HEK293T (cell line): ENCODE measurements at regions not wholly inside any gene's neighbourhood (a gene's known extent, or its start where the extent isn't known, plus 50 kb on each side); places are given as distances from the start of the nearest gene placed in this dataset.

Source experiments
- CTCF ChIA-PET: fragments of 350-600 bp; formaldehyde crosslinking; extraction: SDS; loops from one replicate; lab custom pipeline; 2021; ENCODE audit warnings: antibody characterized with exemption, inconsistent platforms; lab: Yijun Ruan, JAX
- POLR2A ChIA-PET: fragments of 350-600 bp; formaldehyde crosslinking; extraction: SDS; loops from one replicate; lab custom pipeline; 2020; ENCODE audit warnings: antibody characterized with exemption, inconsistent platforms; lab: Yijun Ruan, JAX
- DNase-seq: peaks from one replicate; pipeline ENCODE4 v3.0.0; 2012; ENCODE audit warnings: mixed read lengths; ENCODE audit errors: extremely low spot score
- ARNT ChIP-seq: fragments of 450-650 bp; IDR thresholded peaks from 2 replicates; pipeline ENCODE4 v1.6.1; 2017; ENCODE audit warnings: mild to moderate bottlenecking
- BHLHE40 ChIP-seq: fragments of 450-650 bp; IDR thresholded peaks from 2 replicates; pipeline ENCODE4 v1.6.1; 2016; ENCODE audit warnings: mild to moderate bottlenecking, moderate library complexity, borderline replicate concordance
- CTBP1 ChIP-seq: fragments of 450-650 bp; IDR thresholded peaks from 2 replicates; pipeline ENCODE4 v1.6.1; 2016; ENCODE audit warnings: borderline replicate concordance
- ELF4 ChIP-seq: fragments of 450-650 bp; IDR thresholded peaks from 2 replicates; pipeline ENCODE4 v1.6.1; 2017; ENCODE audit warnings: antibody characterized with exemption
- FOXA1 ChIP-seq: fragments of 450-650 bp; IDR thresholded peaks from 2 replicates; pipeline ENCODE4 v1.6.1; 2016; ENCODE audit warnings: mild to moderate bottlenecking
- FOXK2 ChIP-seq: fragments of 450-650 bp; IDR thresholded peaks from 2 replicates; pipeline ENCODE4 v1.6.1; 2016; ENCODE audit warnings: mild to moderate bottlenecking
- FOXM1 ChIP-seq: fragments of 450-650 bp; IDR thresholded peaks from 2 replicates; pipeline ENCODE4 v1.6.1; 2017; ENCODE audit warnings: mild to moderate bottlenecking, borderline replicate concordance
- HDGF ChIP-seq: fragments of 450-650 bp; IDR thresholded peaks from 2 replicates; pipeline ENCODE4 v1.6.1; 2017; ENCODE audit warnings: antibody characterized with exemption, borderline replicate concordance
- L3MBTL2 ChIP-seq: fragments of 450-650 bp; conservative IDR thresholded peaks from 2 replicates; pipeline ENCODE4 v1.6.1; 2016; ENCODE audit warnings: mild to moderate bottlenecking
- LEF1 ChIP-seq: fragments of 450-650 bp; IDR thresholded peaks from 2 replicates; pipeline ENCODE4 v1.6.1; 2017; ENCODE audit warnings: mild to moderate bottlenecking, borderline replicate concordance
- NFRKB ChIP-seq: fragments of 450-650 bp; IDR thresholded peaks from 2 replicates; pipeline ENCODE4 v1.6.1; 2016; ENCODE audit warnings: mild to moderate bottlenecking, moderate library complexity
- PKNOX1 ChIP-seq: fragments of 450-650 bp; IDR thresholded peaks from 2 replicates; pipeline ENCODE4 v1.6.1; 2016
- SP1 ChIP-seq: fragments of 450-650 bp; IDR thresholded peaks from 2 replicates; pipeline ENCODE4 v1.6.1; 2017
- SUZ12 ChIP-seq: fragments of 450-650 bp; IDR thresholded peaks from 2 replicates; pipeline ENCODE4 v1.6.1; 2016; ENCODE audit warnings: mild to moderate bottlenecking
- TARDBP ChIP-seq: fragments of 450-650 bp; IDR thresholded peaks from 2 replicates; pipeline ENCODE4 v1.6.1; 2016
- ZNF384 ChIP-seq: fragments of 450-650 bp; IDR thresholded peaks from 2 replicates; pipeline ENCODE4 v1.6.1; 2016

GRCh38 chr4:38442073-38442788 is 221.8 kb upstream of the KLF3 start:
- ChIA-PET POLR2A (no interaction called here), CTCF (no interaction called here)
- no peak for DNase-seq
- no peak for TF ChIP-seq SUZ12
- no peak for TF ChIP-seq BHLHE40
- TF ChIP-seq FOXA1: no peak

DNA sequence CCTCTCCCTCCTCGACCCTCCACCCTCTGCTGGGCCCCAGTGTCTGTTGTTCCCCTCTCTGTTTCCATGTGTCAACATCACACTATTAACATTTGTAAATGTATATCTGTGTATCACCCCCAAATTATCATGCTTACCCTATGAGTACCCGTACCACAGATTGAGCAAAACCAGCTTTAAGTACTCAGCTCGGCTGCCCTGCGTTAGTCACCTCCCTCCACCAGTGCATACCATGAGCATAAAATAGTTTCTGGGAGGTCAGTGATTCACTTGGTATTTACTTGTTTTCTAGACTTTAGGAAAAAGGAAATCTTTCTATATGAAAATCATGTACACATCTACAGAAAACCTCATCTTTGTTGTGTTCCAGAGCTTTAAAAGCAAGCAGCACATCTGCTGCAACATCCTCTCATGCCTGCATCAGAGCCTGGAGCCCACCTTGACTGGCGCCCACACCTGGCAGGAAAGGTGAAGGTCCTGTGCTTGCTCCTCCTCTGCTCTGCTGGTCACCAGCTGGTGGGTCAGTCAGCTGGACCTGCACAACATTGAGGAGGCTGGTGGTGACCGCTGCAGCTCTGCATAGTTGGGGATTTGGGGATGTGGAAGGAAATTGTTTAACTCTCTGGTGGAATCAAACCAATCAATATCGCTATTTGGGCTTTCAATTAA is 214.4 kb upstream of the KLF3 start:
- no peak for TF ChIP-seq FOXA1
- no peak for TF ChIP-seq SUZ12
- TF ChIP-seq FOXK2: no peak
- no peak for TF ChIP-seq L3MBTL2
- TF ChIP-seq ZNF384: no peak
- TF ChIP-seq PKNOX1: no peak
- TF ChIP-seq ARNT: no peak
- TF ChIP-seq CTBP1: no peak
- no peak for TF ChIP-seq FOXM1
- no peak for TF ChIP-seq HDGF
- TF ChIP-seq LEF1: no peak
- no peak for TF ChIP-seq TARDBP
- TF ChIP-seq SP1: no peak
- TF ChIP-seq ELF4: no peak
- TF ChIP-seq BHLHE40: no peak
- no peak for TF ChIP-seq NFRKB
- ChIA-PET POLR2A (no interaction called here), CTCF (interaction anchor here (0.7 kb wide), 1 partner anchor 347 kb away, joined by 4 read pairs; no protein-coding TSS in a partner anchor)
- DNase-seq: no peak

DNA sequence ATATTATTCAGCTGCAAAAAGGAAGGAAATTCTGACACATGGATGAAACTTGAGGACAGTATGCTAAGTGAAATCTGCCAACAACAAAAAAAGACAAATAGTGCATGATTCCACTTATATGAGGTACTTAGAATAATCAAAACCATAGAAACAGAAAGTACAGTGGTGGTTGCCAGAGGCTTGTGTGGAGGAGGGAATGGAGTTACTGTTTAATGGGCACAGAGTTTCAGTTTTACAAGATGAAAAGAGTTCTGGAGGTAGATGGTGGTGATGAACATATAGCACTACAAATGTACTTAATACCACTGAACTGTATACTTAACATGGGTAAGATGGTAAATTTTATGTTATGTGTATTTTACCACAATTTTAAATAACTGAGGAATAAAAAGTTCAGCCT is 212.0 kb upstream of the KLF3 start:
- TF ChIP-seq PKNOX1: no peak
- TF ChIP-seq ZNF384: no peak
- no peak for TF ChIP-seq HDGF
- no peak for TF ChIP-seq FOXK2
- no peak for TF ChIP-seq LEF1
- ChIA-PET CTCF (no interaction called here), POLR2A (no interaction called here)
- no peak for DNase-seq

DNA sequence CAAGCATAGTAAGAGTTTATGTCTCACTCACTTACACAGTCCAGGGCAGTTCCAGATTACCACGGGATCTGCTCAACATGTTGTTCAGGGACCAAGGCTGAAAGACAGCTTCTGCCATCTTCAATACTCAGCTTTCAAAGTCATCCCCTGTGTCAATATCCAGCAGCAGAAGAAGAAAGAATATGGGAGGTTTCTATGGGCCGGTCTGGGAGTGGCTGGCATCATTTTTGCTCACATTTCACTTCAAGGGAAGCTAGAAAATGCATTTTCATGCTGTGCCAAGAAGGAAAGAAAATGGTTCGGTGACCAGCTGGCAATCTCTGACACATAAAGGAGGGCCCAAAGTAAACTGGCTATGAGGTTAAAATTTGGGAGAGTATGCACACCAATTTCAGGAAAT is 211.5 kb upstream of the KLF3 start:
- no peak for DNase-seq
- TF ChIP-seq TARDBP (no peak), HDGF (no peak), SP1 (no peak), ARNT (no peak), ZNF384 (no peak), L3MBTL2 (no peak), BHLHE40 (no peak), LEF1 (no peak), SUZ12 (no peak), FOXA1 (no peak), NFRKB (no peak), FOXK2 (no peak), ELF4 (no peak)
- CTCF ChIA-PET: no interaction called here
- POLR2A ChIA-PET: no interaction called here

GRCh38 chr4:38453253-38453881 is 210.6 kb upstream of the KLF3 start:
- CTCF ChIA-PET: no interaction called here
- DNase-seq: no peak
- POLR2A ChIA-PET: no interaction called here
- TF ChIP-seq CTBP1 (no peak), NFRKB (no peak), ZNF384 (no peak), ELF4 (no peak), PKNOX1 (no peak), HDGF (no peak), FOXM1 (no peak), FOXK2 (no peak)

- ChIA-PET CTCF (no interaction called here), POLR2A (no interaction called here)
Observed at GRCh38 chr4:38454284-38454683, 209.7 kb upstream of the KLF3 start.

More at GRCh38 chr4:38454284-38454683, 209.7 kb upstream of the KLF3 start:
- no peak for DNase-seq
- TF ChIP-seq NFRKB: no peak
